ENCODE measurements at regions not wholly inside any gene's neighbourhood (a gene's known extent, or its start where the extent isn't known, plus 50 kb on each side); places are given as distances from the start of the nearest gene placed in this dataset.

DNA sequence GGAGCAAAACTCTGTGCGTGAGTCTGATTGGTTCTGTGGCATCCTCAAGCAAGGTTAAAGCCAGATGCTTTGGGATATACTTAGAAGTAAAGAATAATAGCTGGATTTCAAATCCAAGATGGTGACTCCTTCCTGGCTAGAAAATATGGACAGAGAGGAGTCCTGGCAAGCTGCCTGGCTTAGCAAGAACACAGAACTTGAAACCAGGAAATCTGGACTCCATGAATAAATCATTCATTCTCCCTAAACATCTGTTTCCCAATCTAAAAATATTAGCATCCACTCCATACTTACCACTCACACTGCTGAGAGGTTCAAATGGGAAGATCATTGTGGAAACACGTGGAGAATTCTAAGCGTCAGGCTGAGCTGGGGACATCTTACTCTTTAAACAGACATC is 1074.1 kb upstream of the AUTS2 start:
- Histone ChIP-seq H3K36me3 (no peaks in the 10 kb centered on the region), H3K4me1 (no peaks in the 10 kb centered on the region), H3K9me3 (no peaks in the 10 kb centered on the region), H3K27ac (no peak overlapping the region), H3K4me3 (no peak overlapping the region), H3K27me3 (no peaks in the 10 kb centered on the region)
- no peak for TF ChIP-seq EP300 (IDR thresholded peaks at IDR 0.05)
- TF ChIP-seq POLR2A (IDR thresholded peaks at IDR 0.05) = no peak
- no peak for TF ChIP-seq POLR2AphosphoS5 (IDR thresholded peaks at IDR 0.05)
- TF ChIP-seq, protein P1, sequence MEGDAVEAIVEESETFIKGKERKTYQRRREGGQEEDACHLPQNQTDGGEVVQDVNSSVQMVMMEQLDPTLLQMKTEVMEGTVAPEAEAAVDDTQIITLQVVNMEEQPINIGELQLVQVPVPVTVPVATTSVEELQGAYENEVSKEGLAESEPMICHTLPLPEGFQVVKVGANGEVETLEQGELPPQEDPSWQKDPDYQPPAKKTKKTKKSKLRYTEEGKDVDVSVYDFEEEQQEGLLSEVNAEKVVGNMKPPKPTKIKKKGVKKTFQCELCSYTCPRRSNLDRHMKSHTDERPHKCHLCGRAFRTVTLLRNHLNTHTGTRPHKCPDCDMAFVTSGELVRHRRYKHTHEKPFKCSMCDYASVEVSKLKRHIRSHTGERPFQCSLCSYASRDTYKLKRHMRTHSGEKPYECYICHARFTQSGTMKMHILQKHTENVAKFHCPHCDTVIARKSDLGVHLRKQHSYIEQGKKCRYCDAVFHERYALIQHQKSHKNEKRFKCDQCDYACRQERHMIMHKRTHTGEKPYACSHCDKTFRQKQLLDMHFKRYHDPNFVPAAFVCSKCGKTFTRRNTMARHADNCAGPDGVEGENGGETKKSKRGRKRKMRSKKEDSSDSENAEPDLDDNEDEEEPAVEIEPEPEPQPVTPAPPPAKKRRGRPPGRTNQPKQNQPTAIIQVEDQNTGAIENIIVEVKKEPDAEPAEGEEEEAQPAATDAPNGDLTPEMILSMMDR (IDR thresholded peaks at IDR 0.05) = no peak
- WGBS, 2 donors (ENCODE audit: low coverage in 1 of 2) = 62 to 67% methylated on average over 1 to 3 of the region's 3 CpGs
- ATAC-seq = no peak

DNA sequence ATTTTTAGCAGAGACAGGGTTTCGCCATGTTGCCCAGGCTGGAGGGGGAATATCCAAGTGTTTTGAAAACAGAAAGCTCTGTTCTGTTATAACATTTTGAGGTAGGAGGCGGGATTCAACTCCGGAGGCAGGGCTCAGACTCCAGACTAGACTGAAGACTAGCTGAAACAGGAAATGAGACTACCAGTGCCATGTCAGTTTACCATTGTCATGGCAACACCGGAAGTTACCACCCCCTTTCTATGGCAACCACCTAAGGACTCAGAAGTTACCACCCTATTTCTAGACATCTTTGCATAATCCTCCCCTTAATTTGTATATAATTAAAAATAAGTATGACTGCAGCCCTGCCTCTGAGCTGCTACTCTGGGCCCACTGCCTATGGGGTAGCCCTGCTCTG is 1069.1 kb upstream of the AUTS2 start:
- TF ChIP-seq POLR2AphosphoS5 (IDR thresholded peaks at IDR 0.05) (no peak), EP300 (IDR thresholded peaks at IDR 0.05) (no peak), POLR2A (IDR thresholded peaks at IDR 0.05) (no peak)
- TF ChIP-seq, protein P1 (IDR thresholded peaks at IDR 0.05) = no peak
- Histone ChIP-seq H3K27me3 (no peaks in the 10 kb centered on the region), H3K9me3 (no peaks in the 10 kb centered on the region), H3K4me1 (no peaks in the 10 kb centered on the region), H3K27ac (no peak overlapping the region), H3K4me3 (no peak overlapping the region), H3K36me3 (no peaks in the 10 kb centered on the region)
- WGBS, 2 donors (ENCODE audit: low coverage in 1 of 2) = 94 to 100% methylated on average over 1 to 3 of the region's 4 CpGs
- no peak for ATAC-seq

DNA sequence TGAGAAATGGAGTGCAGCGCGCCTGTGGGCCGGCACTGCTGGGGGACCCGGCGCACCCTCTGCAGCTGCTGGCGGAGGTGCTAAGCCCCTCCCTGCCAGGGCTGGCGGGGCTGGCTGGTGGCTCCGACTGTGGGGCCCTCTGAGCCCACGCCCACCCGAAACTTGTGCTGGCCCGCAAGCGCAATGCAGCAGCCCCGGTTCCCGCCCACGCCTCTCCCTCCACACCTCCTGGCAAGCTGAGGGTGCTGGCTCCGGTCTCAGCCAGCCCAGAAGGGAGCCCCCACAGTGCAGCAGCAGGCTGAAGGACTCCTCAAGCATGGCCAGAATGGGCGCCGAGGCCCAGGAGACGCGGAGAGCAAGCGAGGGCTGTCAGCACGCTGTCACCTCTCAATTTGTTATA is 1063.0 kb upstream of the AUTS2 start:
- Histone ChIP-seq H3K27me3 (no peaks in the 10 kb centered on the region), H3K9me3 (no peaks in the 10 kb centered on the region), H3K4me3 (no peak overlapping the region), H3K27ac (no peak overlapping the region), H3K36me3 (no peaks in the 10 kb centered on the region), H3K4me1 (no peaks in the 10 kb centered on the region)
- 78 to 80% methylated on average over 2 to 4 of the region's 22 CpGs for WGBS, 2 donors (ENCODE audit: low coverage in 1 of 2)
- ATAC-seq = no peak
- TF ChIP-seq, protein P1 (IDR thresholded peaks at IDR 0.05) = no peak
- TF ChIP-seq POLR2A (IDR thresholded peaks at IDR 0.05) = no peak
- no peak for TF ChIP-seq EP300 (IDR thresholded peaks at IDR 0.05)
- TF ChIP-seq POLR2AphosphoS5 (IDR thresholded peaks at IDR 0.05) = no peak

DNA sequence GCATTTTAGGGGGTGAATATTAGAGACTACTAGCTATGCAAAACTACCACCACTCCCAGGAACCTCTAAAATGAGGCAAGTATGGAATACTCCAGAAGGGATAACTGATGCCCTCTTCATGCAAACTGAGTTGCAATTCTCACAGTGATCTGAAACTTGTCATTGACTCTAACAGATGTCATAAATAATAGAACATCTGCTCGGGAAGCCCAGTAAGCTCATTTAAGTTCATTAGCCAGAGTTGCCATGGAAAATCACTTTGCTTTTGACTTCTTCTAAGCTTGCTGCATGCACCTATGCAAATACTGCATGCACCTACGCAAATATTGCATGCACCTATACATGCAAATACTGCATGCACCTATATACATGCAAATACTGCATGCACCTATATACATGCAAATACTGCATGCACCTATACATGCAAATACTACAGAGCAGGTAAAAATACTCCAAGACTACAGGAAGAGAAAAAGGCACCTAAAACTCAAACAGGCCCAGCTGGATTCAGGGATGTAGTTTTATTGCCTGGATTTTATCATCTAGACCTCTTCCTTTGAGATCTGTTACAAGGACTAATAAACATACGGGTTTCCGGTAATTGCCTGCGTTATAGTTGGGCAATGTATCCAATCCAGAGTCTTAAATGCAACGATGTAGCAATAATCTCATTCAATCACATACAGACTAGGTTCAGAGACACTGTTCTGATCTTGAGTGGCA is 1061.1 kb upstream of the AUTS2 start:
- no peak for ATAC-seq

DNA sequence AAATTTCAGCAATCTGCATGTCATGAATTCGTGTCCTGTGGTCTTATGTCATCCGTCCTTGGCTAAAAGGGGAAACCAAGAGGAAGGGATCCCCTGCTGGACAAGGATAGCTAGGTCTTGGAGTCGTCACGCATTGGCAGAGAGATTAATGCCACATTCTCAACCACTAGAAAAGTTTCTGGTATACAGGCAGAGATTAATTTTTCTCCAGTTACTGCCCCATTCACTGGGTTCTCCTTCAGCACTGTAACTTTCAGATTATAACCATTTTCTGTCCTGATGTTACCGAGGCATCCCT is 1060.6 kb upstream of the AUTS2 start:
- no peak for TF ChIP-seq POLR2AphosphoS5 (IDR thresholded peaks at IDR 0.05)
- TF ChIP-seq, protein P1 (IDR thresholded peaks at IDR 0.05) = no peak
- TF ChIP-seq EP300 (IDR thresholded peaks at IDR 0.05) = no peak
- no peak for TF ChIP-seq POLR2A (IDR thresholded peaks at IDR 0.05)
- Histone ChIP-seq H3K4me3 (no peak overlapping the region), H3K4me1 (no peaks in the 10 kb centered on the region), H3K27me3 (no peaks in the 10 kb centered on the region), H3K27ac (no peak overlapping the region), H3K36me3 (no peaks in the 10 kb centered on the region), H3K9me3 (peaks cover 0 to 5% (median 0%) of the 10 kb centered on the region in 3 donors)
- ATAC-seq = no peak
- 82 to 89% methylated on average over 5 of the region's 5 CpGs for WGBS, 2 donors (ENCODE audit: low coverage in 1 of 2)

More for the DNA sequence above, 1061.1 kb upstream of the AUTS2 start:
- H3K27ac ChIP-seq = no peak overlapping the region
- 72 to 82% methylated on average over 6 of the region's 6 CpGs for WGBS, 2 donors (ENCODE audit: low coverage in 1 of 2)
- peaks cover 0 to 5% (median 0%) of the 10 kb centered on the region in 3 donors for H3K9me3 ChIP-seq
- no peak overlapping the region for H3K4me3 ChIP-seq
- no peaks in the 10 kb centered on the region for H3K27me3 ChIP-seq
- no peak for TF ChIP-seq EP300 (IDR thresholded peaks at IDR 0.05)
- no peak for TF ChIP-seq POLR2A (IDR thresholded peaks at IDR 0.05)
- TF ChIP-seq, protein P1 (IDR thresholded peaks at IDR 0.05) = no peak
- TF ChIP-seq POLR2AphosphoS5 (IDR thresholded peaks at IDR 0.05) = no peak
- no peaks in the 10 kb centered on the region for H3K4me1 ChIP-seq
- no peaks in the 10 kb centered on the region for H3K36me3 ChIP-seq

Data from gastroesophageal sphincter (tissue), 4 donors.